ENCODE measurements at regions not wholly inside any gene's neighbourhood (a gene's known extent, or its start where the extent isn't known, plus 50 kb on each side); places are given as distances from the start of the nearest gene placed in this dataset.

DNA sequence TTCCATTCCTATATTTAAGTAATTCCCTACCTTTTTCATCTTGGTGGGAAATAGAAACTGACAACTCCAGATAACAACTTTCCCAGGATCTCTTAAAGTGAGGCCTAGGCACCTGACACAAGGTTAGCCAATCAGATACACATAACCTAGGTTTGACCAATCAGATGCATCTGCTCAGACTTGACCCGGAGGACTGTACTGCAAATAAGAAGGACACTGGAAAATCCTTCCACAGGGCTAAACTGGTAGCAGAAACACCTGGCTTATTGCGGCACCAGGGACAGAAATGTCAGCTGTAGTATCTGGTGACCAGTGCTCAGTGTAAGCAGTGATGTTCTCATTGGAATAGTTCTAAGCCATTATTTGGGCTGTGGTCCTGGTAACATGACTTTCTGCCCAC, 204.5 kb upstream of the SLCO3A1 start:
- no peaks in the 10 kb centered on the region for H3K79me2 ChIP-seq (ENCODE audit: insufficient read depth, low read depth, low read length)
- DNase-seq (ENCODE audit: low spot score) = no peak

DNA sequence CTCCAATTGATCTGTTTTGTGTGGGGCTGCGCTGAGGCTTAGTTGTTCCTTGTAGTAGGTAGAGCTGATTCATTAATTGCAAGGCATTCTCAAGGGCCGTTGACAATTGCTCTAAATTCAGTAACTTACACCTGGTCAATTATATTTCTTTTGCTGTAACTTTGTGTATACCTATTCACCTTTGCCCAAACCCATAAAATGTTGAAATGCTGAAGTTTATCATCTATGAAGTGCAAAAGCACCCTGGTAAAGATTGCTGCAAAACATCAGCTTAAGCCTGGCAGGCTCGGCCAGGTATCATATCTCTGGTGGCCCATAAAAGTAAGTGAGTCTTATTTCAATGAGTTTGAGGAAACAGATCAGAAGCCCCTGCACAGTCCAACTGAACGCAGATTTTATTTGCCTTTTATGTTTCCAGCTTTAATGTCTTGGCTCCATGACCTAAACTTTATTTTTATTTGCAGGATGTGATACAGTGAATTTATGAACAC, 203.6 kb upstream of the SLCO3A1 start:
- Histone ChIP-seq H3K79me2 (ENCODE audit: insufficient read depth, low read depth, low read length) (no peaks in the 10 kb centered on the region), H2AFZ (ENCODE audit: low read length) (no peak overlapping the region), H3K9me3 (ENCODE audit: low read length) (no peaks in the 10 kb centered on the region), H4K20me1 (ENCODE audit: insufficient read depth, low read length) (no peaks in the 10 kb centered on the region), H3K4me1 (ENCODE audit: insufficient read depth, low read length, poor library complexity, severe bottlenecking) (no peaks in the 10 kb centered on the region), H3K27ac (ENCODE audit: low read depth, low read length, poor library complexity, severe bottlenecking) (no peak overlapping the region), H3K36me3 (ENCODE audit: insufficient read depth, low read length) (no peaks in the 10 kb centered on the region), H3K9me2 (ENCODE audit: insufficient read depth, low read length) (no peaks in the 10 kb centered on the region), H3K4me2 (ENCODE audit: low read length) (no peak overlapping the region), H3K4me3 (ENCODE audit: low read depth, low read length, poor library complexity, severe bottlenecking) (no peak overlapping the region)
- no peak for DNase-seq (ENCODE audit: low spot score)
- intact Hi-C loops (cut with micrococcal nuclease; ENCODE audit: unreplicated experiment) = no loop called here
- TF ChIP-seq, protein P1, sequence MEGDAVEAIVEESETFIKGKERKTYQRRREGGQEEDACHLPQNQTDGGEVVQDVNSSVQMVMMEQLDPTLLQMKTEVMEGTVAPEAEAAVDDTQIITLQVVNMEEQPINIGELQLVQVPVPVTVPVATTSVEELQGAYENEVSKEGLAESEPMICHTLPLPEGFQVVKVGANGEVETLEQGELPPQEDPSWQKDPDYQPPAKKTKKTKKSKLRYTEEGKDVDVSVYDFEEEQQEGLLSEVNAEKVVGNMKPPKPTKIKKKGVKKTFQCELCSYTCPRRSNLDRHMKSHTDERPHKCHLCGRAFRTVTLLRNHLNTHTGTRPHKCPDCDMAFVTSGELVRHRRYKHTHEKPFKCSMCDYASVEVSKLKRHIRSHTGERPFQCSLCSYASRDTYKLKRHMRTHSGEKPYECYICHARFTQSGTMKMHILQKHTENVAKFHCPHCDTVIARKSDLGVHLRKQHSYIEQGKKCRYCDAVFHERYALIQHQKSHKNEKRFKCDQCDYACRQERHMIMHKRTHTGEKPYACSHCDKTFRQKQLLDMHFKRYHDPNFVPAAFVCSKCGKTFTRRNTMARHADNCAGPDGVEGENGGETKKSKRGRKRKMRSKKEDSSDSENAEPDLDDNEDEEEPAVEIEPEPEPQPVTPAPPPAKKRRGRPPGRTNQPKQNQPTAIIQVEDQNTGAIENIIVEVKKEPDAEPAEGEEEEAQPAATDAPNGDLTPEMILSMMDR (conservative IDR thresholded peaks at IDR 0.05; ENCODE audit: low read length) = no peak
- TF ChIP-seq EZH2phosphoT487 (IDR thresholded peaks at IDR 0.05; ENCODE audit: borderline replicate concordance, low read depth, low read length) = no peak
- no TSS peak for BruUV-seq (replicated peaks)
- POLR2A ChIA-PET = no interaction called here
- CTCF ChIA-PET (ENCODE audit: unreplicated experiment) = no interaction called here

More for the DNA sequence above, 204.5 kb upstream of the SLCO3A1 start:
- no peak overlapping the region for H2AFZ ChIP-seq (ENCODE audit: low read length)
- H3K9me3 ChIP-seq (ENCODE audit: low read length) = no peaks in the 10 kb centered on the region
- BruUV-seq (replicated peaks) = no TSS peak
- no peak overlapping the region for H3K4me2 ChIP-seq (ENCODE audit: low read length)
- no peak overlapping the region for H3K27ac ChIP-seq (ENCODE audit: low read depth, low read length, poor library complexity, severe bottlenecking)
- H3K4me3 ChIP-seq (ENCODE audit: low read depth, low read length, poor library complexity, severe bottlenecking) = no peak overlapping the region
- TF ChIP-seq, protein P1 (conservative IDR thresholded peaks at IDR 0.05; ENCODE audit: low read length) = no peak
- TF ChIP-seq EZH2phosphoT487 (IDR thresholded peaks at IDR 0.05; ENCODE audit: borderline replicate concordance, low read depth, low read length) = no peak
- H3K4me1 ChIP-seq (ENCODE audit: insufficient read depth, low read length, poor library complexity, severe bottlenecking) = no peaks in the 10 kb centered on the region
- H4K20me1 ChIP-seq (ENCODE audit: insufficient read depth, low read length) = no peaks in the 10 kb centered on the region
- ChIA-PET CTCF (ENCODE audit: unreplicated experiment) (no interaction called here), POLR2A (no interaction called here)
- intact Hi-C loops (cut with micrococcal nuclease; ENCODE audit: unreplicated experiment) = no loop called here
- no peaks in the 10 kb centered on the region for H3K36me3 ChIP-seq (ENCODE audit: insufficient read depth, low read length)
- H3K9me2 ChIP-seq (ENCODE audit: insufficient read depth, low read length) = no peaks in the 10 kb centered on the region

DNA sequence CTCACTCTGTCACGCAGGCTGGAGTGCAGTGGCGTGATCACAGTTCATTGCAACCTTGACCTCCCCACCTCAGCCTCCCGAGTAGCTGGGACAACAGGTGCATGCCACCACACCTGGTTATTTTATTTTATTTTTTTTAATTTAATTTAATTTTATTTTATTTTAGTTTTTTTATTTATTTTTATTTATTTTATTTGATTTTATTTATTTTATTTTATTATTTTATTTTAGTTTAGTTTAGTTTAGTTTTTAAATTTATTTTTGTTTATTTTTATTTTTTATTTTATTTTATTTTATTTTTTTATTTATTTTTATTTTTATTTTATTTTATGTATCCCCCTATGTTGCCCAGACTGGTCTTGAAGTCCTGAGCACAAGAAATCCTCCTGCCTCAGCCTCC, 202.3 kb upstream of the SLCO3A1 start:
- no peaks in the 10 kb centered on the region for H3K79me2 ChIP-seq (ENCODE audit: insufficient read depth, low read depth, low read length)
- H3K9me2 ChIP-seq (ENCODE audit: insufficient read depth, low read length) = no peaks in the 10 kb centered on the region
- POLR2A ChIA-PET = no interaction called here
- CTCF ChIA-PET (ENCODE audit: unreplicated experiment) = no interaction called here
- H3K9me3 ChIP-seq (ENCODE audit: low read length) = no peaks in the 10 kb centered on the region
- no peak overlapping the region for H3K4me2 ChIP-seq (ENCODE audit: low read length)
- H3K4me3 ChIP-seq (ENCODE audit: low read depth, low read length, poor library complexity, severe bottlenecking) = no peak overlapping the region
- no TSS peak for BruUV-seq (replicated peaks)
- no peak for DNase-seq (ENCODE audit: low spot score)
- H3K36me3 ChIP-seq (ENCODE audit: insufficient read depth, low read length) = no peaks in the 10 kb centered on the region
- H2AFZ ChIP-seq (ENCODE audit: low read length) = no peak overlapping the region
- TF ChIP-seq EZH2phosphoT487 (IDR thresholded peaks at IDR 0.05; ENCODE audit: borderline replicate concordance, low read depth, low read length) = no peak
- TF ChIP-seq, protein P1 (conservative IDR thresholded peaks at IDR 0.05; ENCODE audit: low read length) = no peak
- H3K27ac ChIP-seq (ENCODE audit: low read depth, low read length, poor library complexity, severe bottlenecking) = no peak overlapping the region
- intact Hi-C loops (cut with micrococcal nuclease; ENCODE audit: unreplicated experiment) = no loop called here
- no peaks in the 10 kb centered on the region for H4K20me1 ChIP-seq (ENCODE audit: insufficient read depth, low read length)
- no peaks in the 10 kb centered on the region for H3K4me1 ChIP-seq (ENCODE audit: insufficient read depth, low read length, poor library complexity, severe bottlenecking)
